ACHN (cell line): ENCODE measurements at regions not wholly inside any gene's neighbourhood (a gene's known extent, or its start where the extent isn't known, plus 50 kb on each side); places are given as distances from the start of the nearest gene placed in this dataset.
"Not testable (repeated sequence)": the region's sequence is repeated elsewhere in the genome, so short reads cannot be mapped to it uniquely, and the experiment has no call there.

Source experiments
- DNase-seq: peaks from one replicate; pipeline ENCODE4 v3.0.0-alpha.2; 2015
- in situ Hi-C: cut with HindIII; loops from 2 replicates; pipeline ENCODE4 v1.10.0; 2017; ENCODE audit warnings: low sequenced_read_pairs, low pct_ligation_motif_present, low pct_unique_long_range_greater_than_20kb

DNA sequence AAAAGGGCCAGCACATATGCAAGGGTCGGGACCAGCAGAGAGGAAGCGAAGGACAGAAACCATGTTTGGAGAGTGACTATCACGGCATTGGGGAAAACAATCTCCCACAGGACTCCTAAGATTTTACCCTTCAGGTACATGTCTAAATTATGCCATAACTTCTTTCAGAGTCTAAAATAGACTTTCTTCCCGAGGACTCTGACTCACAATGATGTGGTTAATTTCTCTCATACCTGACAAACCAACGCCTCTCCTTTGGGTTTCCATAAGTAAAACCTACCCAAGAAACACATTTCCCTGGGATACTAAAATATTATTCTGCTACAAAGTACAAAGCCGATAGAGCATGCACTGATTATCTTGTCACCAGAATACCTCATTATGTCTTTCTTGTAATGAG lies 127.8 kb upstream of the NETO1 start:
- DNase-seq, result no peak
- in situ Hi-C loops, result no loop called here

DNA sequence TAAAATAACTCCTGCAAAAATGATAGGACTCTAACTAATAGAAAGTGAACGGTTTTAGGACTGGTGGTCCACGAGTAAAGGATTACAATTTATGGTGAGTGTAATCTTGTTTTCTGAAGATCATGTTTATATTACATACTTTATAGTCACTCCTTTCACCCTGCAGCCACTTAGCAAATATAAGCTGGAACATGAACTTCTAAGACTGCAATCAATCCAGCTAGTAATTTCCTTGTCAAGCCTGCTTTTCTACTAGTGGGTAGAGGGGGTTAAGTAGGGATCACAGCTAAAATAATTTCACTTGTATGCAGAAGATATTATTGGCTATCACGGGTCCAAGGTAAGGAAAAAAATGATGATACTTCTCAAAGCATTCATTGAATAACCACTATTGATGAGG lies 125.5 kb upstream of the NETO1 start:
- in situ Hi-C loops, result no loop called here
- no peak for DNase-seq

DNA sequence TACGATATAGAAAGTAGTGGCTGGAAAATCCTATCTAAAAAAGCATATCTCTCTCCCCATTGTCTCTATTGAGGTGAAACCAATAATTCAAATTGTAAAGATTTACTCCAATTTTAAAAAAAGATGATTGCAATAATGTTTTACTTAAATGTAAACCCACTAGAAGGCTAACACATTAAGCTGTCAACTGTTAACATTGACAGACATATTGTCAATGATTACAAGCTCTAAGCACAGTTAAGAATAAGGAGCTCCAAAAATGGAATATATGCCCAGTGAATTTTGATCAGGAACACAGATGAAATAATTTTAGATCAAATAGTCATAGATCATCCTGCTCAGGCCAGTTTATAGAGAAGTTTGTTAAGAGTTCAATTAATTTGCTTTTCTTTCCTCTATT lies 123.6 kb upstream of the NETO1 start:
- no peak for DNase-seq
- in situ Hi-C loops, result no loop called here

DNA sequence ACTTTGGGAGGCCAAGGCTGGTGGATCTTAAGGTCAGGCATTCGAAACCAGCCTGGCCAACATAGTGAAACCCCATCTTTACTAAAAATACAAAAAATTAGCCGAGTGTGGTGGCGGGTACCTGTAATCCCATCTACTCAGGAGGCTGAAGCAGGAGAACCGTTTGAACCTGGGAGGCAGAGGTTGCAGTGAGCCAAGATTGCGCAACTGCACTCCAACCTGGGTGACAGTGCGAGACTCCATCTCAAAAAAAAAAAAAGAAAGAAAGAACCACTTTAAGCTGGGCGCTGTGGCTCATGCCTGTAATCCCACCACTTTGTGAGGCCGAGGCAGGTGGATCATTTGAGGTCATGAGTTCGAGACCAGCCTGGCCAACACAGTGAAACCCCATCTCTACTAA lies 119.8 kb upstream of the NETO1 start:
- DNase-seq, in situ Hi-C loops: not testable (repeated sequence)

DNA sequence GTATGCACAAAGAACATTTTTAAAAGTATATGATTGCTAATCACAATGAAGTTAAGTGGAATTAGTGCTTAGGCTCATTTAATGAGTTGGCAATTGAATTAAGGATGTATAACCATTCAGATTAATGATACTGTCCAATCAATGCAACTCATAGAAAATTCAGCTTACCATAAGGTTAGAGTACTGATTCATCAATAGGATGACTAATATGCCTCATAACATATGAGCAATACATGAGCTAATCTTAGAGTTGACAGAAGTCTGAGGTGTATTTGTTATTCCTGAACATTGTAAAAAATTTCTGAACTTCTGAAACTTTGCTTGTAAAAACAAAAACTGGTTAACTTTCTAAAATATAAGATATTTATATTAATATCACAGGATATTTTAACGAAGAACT lies 118.3 kb upstream of the NETO1 start:
- in situ Hi-C loops, result no loop called here

DNA sequence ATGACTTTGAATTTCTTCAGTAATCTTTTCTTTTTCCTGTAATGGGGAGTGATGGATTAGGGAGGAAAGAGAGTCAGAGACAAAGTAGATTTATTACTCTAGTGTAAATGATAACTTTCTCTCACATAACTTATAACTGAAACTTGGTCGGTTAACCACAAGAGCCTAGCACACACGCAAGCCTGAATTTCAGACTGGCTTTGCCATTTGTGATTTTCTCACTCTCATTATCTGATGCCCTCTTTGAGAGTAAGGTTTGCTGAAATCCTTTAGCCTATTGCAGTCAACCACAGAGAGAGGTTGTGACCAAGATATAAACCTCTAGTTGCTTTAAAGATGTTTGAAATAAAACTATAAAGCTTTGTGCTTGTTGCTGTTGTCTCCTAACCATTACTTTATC lies 117.9 kb upstream of the NETO1 start:
- in situ Hi-C loops, result no loop called here
- DNase-seq, result no peak

More for the DNA sequence above, 118.3 kb upstream of the NETO1 start:
- no peak for DNase-seq

DNA sequence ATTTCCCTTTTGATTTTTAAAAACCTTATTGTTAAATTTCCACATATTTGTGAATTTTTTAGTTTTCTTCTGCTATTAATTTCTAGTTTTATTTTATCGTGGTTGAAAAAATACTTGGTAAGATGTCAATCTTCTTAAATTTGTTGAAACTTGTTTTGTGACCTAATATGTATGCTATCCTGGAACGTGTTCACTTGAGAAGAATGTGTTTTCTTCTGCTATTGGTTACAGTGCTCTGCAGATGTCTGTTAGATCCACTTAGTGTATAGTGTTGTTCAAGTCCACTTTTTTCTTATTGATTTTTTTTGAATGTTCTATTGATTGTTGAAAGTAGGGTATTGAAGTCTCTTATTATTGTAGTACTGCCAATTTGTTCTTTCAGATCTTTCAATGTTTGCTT lies 116.5 kb upstream of the NETO1 start:
- no peak for DNase-seq

DNA sequence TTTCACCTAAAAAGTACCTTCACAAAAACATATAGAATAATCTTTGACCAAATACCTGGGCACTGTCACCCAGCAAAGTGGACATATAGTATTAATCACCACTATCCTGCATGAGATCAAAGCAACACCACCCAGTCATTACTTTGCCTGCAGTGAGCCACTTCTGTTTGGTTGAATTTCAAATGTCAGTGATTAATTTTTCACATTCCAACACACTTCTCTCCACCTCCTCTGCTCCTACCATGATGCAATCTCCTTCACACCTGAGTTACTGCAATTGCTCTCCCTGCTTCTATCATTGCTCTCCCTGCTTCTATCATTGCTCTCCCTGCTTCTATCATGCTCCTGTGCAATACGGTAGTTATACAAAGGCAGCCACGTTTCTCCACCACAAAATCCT lies 106.1 kb upstream of the NETO1 start:
- in situ Hi-C loops, result no loop called here
- DNase-seq, result no peak

More for the DNA sequence above, 116.5 kb upstream of the NETO1 start:
- in situ Hi-C loops, result no loop called here

DNA sequence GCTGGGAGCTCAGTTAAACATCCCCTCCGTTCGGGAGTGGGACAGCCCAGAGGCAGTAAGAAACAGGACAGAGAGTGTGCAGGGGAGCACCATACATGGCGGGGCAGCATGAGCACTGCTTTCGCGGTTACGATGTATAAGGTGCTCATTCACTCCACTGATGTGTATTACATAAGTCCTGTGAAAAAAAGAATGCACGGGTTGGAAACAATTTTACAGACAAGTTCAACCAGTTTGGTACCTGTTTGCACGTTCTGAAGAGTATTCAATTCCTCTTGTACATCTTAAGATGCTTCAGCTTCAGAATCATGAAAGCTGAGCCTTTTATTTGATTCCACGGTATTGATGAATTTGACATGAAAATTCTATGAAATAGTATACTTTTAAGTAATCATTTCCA lies 97.8 kb upstream of the NETO1 start:
- no peak for DNase-seq
- in situ Hi-C loops, result no loop called here

DNA sequence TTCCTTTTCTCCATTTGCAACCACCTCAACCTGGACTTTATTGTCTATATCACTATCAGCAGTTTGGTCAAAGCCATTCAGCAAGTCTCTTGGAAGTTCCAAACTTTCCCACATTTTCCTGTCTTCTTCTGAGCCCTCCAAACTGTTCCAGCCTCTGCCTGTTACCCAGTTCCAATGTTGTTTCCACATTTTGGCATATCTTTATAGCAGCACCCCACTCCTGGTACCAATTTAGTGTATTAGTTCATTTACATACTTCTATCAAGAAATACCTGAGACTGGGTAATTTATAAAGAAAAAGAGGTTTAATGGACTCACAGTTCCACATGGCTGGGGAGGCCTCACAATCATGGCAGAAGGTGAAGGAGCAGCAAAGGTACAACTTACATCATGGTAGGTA lies 90.4 kb upstream of the NETO1 start:
- DNase-seq, in situ Hi-C loops: not testable (repeated sequence)

DNA sequence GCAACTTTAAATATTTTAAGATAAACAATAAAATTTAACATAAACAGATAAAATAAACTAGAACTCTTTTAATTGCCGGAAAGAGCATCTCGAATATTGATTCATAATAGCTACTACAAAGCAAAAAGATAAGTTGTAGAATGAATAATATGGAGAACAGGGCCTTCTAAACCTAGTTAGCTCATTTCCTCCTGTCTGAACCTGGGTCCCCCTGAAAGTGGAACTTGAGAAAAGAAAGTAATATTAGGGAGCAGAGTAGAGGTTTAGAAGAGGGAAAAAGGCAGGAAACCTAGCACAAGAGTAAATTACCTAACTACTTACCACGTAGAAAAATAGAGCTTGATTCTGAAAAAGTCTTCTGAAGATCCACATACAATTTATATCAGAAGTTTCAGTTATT lies 80.7 kb upstream of the NETO1 start:
- no peak for DNase-seq
- in situ Hi-C loops, result no loop called here

DNA sequence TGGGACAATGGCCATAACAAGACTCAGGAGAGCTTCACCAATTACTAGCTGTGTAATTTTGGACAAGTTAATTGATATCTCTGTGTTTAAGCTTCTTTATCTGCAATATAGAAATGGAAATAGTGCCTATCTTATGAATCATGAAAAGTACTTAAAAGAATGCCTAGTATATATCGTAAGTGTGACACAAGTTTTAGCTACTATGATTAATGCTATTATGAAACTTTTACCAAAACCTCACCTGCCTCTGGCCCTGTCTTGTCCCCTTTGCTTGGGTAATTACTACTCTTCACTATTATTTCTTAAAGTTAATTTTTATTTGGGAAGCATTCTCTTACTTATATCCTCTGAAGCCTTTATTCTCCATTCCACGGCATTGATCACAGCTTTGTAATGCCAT lies 75.0 kb upstream of the NETO1 start:
- in situ Hi-C loops, result no loop called here
- DNase-seq, result no peak

DNA sequence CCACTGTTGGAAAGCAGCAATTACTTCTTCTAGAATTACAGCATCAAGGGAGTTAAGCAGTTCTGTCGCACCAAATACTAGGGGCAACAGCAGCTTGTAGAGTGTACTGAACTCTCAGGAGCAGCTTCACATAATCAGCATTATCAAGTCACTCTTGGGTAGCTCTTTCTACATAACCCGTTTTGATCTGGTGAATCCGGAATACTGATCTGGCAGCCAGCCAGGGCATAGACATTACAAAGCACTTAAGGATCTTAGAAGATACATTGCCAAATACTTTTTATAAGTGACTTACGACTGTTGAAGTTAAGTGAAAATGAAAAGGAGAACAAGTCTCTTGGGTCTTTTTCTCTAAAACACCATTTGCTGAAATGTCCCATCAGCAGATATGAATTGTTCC lies 73.2 kb upstream of the NETO1 start:
- no peak for DNase-seq
- in situ Hi-C loops, result no loop called here

DNA sequence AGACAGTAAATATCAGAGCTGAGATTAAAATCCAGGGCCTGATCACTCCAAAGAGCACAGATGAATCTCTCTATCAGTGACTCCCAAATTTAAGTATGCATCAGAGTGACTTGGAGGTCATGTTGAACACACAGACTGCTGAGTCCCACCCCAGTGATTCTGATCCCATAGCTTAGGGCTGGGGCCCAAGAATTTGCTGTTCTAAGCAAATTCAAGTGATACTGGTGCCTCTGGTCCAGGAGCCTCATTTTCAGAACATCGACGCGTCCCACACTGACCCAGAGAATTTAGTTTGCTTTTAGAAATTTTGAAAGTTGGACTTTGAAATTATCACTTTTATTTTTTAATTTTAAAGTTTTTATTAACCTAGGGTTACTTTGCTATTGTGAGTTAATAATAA lies 72.7 kb upstream of the NETO1 start:
- in situ Hi-C loops, result no loop called here
- DNase-seq, result no peak

DNA sequence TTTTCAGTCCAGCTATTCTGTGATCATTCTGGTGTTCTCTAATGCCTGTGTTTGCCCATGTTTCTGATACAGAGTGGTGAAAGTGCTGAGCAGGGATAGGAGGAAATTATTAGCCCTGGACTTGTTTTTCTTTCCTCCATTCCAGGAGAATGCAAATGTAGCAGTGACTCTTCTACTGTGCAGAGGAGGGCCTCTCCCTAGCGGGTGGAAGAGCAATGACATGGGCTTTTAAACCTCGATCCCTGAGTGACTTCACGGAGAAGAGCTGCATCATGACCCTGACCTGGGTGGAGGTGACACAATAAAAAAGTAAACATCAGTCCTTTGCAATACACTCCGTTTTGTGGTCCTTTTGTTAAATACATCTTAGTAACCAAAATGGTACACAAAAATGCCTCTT lies 68.0 kb upstream of the NETO1 start:
- DNase-seq, result no peak
- in situ Hi-C loops, result no loop called here

DNA sequence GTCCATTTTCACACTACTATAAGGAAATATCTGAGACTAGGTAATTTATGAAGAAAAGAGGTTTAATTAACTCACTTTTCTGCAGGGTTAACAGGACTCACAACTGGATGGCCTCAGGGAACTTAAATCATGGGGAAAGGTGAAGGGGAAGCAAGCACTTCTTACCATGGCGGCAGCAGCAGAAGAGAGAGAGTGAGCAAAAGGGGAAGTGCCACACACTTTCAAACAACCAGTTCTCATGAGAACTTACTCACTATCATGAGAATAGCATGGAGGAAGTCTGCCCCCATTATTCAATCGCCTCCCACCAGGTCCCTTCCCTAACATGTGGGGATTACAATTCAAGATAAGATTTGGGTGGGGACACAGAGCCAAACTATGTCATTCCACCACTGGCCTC lies 55.1 kb upstream of the NETO1 start:
- in situ Hi-C loops, result no loop called here
- DNase-seq, result no peak
